B cell (primary cell): ENCODE measurements at regions not wholly inside any gene's neighbourhood (a gene's known extent, or its start where the extent isn't known, plus 50 kb on each side); places are given as distances from the start of the nearest gene placed in this dataset.
"Not testable (repeated sequence)": the region's sequence is repeated elsewhere in the genome, so short reads cannot be mapped to it uniquely, and the experiment has no call there.

Source experiments
- ATAC-seq: fragments of 200-7000 bp; cut with Tn5 transposase; one replicate; pipeline ENCODE4 v1.10.0; 2021; ENCODE audit warnings: low read depth, mild to moderate bottlenecking, moderate number of reproducible peaks, moderate library complexity
- CTCF ChIA-PET: fragments of 350-600 bp; sonication (Branson Sonifier 250); formaldehyde crosslinking; loops from one replicate; lab custom pipeline; 2021; ENCODE audit warnings: antibody characterized with exemption, inconsistent platforms; lab: Charles Lee
- POLR2A ChIA-PET: fragments of 350-600 bp; sonication (Branson Sonifier 250); formaldehyde crosslinking; loops from one replicate; lab custom pipeline; 2021; ENCODE audit warnings: antibody characterized with exemption; lab: Charles Lee
- DNase-seq: peaks from one replicate; pipeline ENCODE4 v3.0.0; 2013
- H2AFZ ChIP-seq: 2 replicates; pipeline ENCODE4 v1.6.1; 2012; ENCODE audit warnings: mild to moderate bottlenecking, low read depth, low read length; ENCODE audit not compliant: insufficient read depth, poor library complexity, severe bottlenecking
- H3K27ac ChIP-seq, 2 donors: 1 replicate in 1 of 2; 2 replicates in 1 of 2; pipeline ENCODE4 v1.5.1; 2012 to 2013; ENCODE audit warnings: low read length in 2 of 2, mild to moderate bottlenecking in 2 of 2, moderate library complexity in 1 of 2
- H3K27me3 ChIP-seq, 4 experiments: fragments of 200-600 bp in 1 of 4; sonication (generic) in 1 of 4; replicated peaks in 1 of 4; 1 replicate in 2 of 4; 2 replicates in 2 of 4; pipeline versions ENCODE4 v1.6.1 to v1.7.0; 2013 to 2016; ENCODE audit warnings: low read length in 3 of 4, mild to moderate bottlenecking in 2 of 4, mixed read lengths in 1 of 4, moderate library complexity in 1 of 4; ENCODE audit not compliant: insufficient read depth in 4 of 4, control insufficient read depth in 3 of 4; ENCODE audit errors: control extremely low read depth in 1 of 4
- H3K36me3 ChIP-seq, 2 experiments: replicated peaks in 1 of 2; 1 replicate in 1 of 2; 2 replicates in 1 of 2; pipeline versions ENCODE4 v1.6.1 to v1.7.1; 2013; ENCODE audit warnings: low read length in 1 of 2; ENCODE audit not compliant: insufficient read depth in 2 of 2, control insufficient read depth in 1 of 2; ENCODE audit errors: control extremely low read depth in 1 of 2, extremely low read depth in 1 of 2
- H3K4me1 ChIP-seq, 2 donors: fragments of 200-600 bp in 1 of 2; sonication (generic) in 1 of 2; 1 replicate in 1 of 2; 2 replicates in 1 of 2; pipeline versions ENCODE4 v1.5.1 to v1.6.1; 2013 to 2017; ENCODE audit warnings: low read length in 2 of 2; ENCODE audit not compliant: control insufficient read depth in 2 of 2, insufficient read depth in 2 of 2
- H3K4me2 ChIP-seq: replicated peaks from 2 replicates; pipeline ENCODE3; 2012; ENCODE audit warnings: mild to moderate bottlenecking, low read depth, low read length; ENCODE audit not compliant: poor library complexity, severe bottlenecking
- H3K4me3 ChIP-seq, 5 experiments: fragments of 200-600 bp in 1 of 5; sonication (generic) in 1 of 5; 1 replicate in 3 of 5; 2 replicates in 2 of 5; pipeline versions ENCODE4 v1.5.1 to v1.7.0; 2011 to 2016; ENCODE audit warnings: low read length in 4 of 5, mild to moderate bottlenecking in 4 of 5, low read depth in 2 of 5, control low read depth in 1 of 5, moderate library complexity in 1 of 5; ENCODE audit not compliant: insufficient read depth in 1 of 5; ENCODE audit errors: control extremely low read depth in 1 of 5, extremely low read depth in 1 of 5
- H3K79me2 ChIP-seq: fragments of 200-600 bp; sonication (generic); one replicate; pipeline ENCODE4 v1.6.0; 2016; ENCODE audit warnings: low read length; ENCODE audit not compliant: control insufficient read depth, insufficient read depth
- H3K9ac ChIP-seq: fragments of 200-600 bp; sonication (generic); 2 replicates; pipeline ENCODE4 v1.6.1; 2017; ENCODE audit warnings: mild to moderate bottlenecking, low read length, moderate library complexity
- H3K9me3 ChIP-seq, 3 donors: one replicate each; pipeline versions ENCODE4 v1.6.1 to v1.7.1; 2013; ENCODE audit warnings: low read length in 2 of 3; ENCODE audit not compliant: control insufficient read depth in 2 of 3, insufficient read depth in 1 of 3; ENCODE audit errors: control extremely low read depth in 1 of 3
- H4K20me1 ChIP-seq: 2 replicates; pipeline ENCODE4 v1.6.0; 2012; ENCODE audit warnings: mild to moderate bottlenecking, low read length; ENCODE audit not compliant: insufficient read depth, control insufficient read depth, poor library complexity, severe bottlenecking
- H3K27ac Mint-ChIP-seq: one replicate; pipeline ENCODE4 v1.8.0; 2021; ENCODE audit warnings: mixed read lengths
- H3K27me3 Mint-ChIP-seq: one replicate; pipeline ENCODE4 v1.8.0; 2021; ENCODE audit warnings: mixed read lengths
- H3K4me1 Mint-ChIP-seq: one replicate; pipeline ENCODE4 v1.8.0; 2021; ENCODE audit warnings: mixed read lengths
- H3K4me3 Mint-ChIP-seq: one replicate; pipeline ENCODE4 v1.8.0; 2021; ENCODE audit warnings: mixed read lengths
- H3K9me3 Mint-ChIP-seq: one replicate; pipeline ENCODE4 v1.8.0; 2022; ENCODE audit warnings: mixed read lengths; ENCODE audit not compliant: insufficient read depth
- EZH2 ChIP-seq: IDR thresholded peaks from 2 replicates; pipeline ENCODE4 v1.6.1; 2012; ENCODE audit warnings: borderline replicate concordance, low read depth, mild to moderate bottlenecking, moderate library complexity, low read length; ENCODE audit not compliant: insufficient read depth, poor library complexity, severe bottlenecking
- WGBS: methylation state at CpG from one replicate; pipeline ENCODE4 v1.1.5; 2013; ENCODE audit warnings: missing lambda C conversion rate; ENCODE audit not compliant: insufficient coverage; 5-methylcytosine and 5-hydroxymethylcytosine counted together
- intact Hi-C: fragments of 100-400 bp; cut with micrococcal nuclease; formaldehyde crosslinking; loops from one replicate; pipeline ENCODE4 v1.10.0; 2022
- TF ChIP-seq, protein P1 (sequence below): fragments of 200-600 bp; IDR thresholded peaks from one replicate; pipeline ENCODE4 v1.8.0; 2022; ENCODE audit warnings: antibody characterized with exemption, mild to moderate bottlenecking

DNA sequence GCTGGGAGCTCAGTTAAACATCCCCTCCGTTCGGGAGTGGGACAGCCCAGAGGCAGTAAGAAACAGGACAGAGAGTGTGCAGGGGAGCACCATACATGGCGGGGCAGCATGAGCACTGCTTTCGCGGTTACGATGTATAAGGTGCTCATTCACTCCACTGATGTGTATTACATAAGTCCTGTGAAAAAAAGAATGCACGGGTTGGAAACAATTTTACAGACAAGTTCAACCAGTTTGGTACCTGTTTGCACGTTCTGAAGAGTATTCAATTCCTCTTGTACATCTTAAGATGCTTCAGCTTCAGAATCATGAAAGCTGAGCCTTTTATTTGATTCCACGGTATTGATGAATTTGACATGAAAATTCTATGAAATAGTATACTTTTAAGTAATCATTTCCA lies 97.8 kb upstream of the NETO1 start:
- no peaks in the 10 kb centered on the region for H3K36me3 ChIP-seq
- H3K4me3 ChIP-seq, result no peak overlapping the region
- WGBS, result 93% methylated on average over 7 of the region's 9 CpGs
- DNase-seq (no peak), ATAC-seq (no peak)
- no peaks in the 10 kb centered on the region for H3K79me2 ChIP-seq
- ChIA-PET POLR2A (no interaction called here), CTCF (no interaction called here)
- H3K4me1 ChIP-seq, result no peaks in the 10 kb centered on the region
- no peak overlapping the region for H3K27ac Mint-ChIP-seq
- no peaks in the 10 kb centered on the region for H3K4me1 Mint-ChIP-seq
- no peaks in the 10 kb centered on the region for H3K27me3 ChIP-seq
- TF ChIP-seq, protein P1, sequence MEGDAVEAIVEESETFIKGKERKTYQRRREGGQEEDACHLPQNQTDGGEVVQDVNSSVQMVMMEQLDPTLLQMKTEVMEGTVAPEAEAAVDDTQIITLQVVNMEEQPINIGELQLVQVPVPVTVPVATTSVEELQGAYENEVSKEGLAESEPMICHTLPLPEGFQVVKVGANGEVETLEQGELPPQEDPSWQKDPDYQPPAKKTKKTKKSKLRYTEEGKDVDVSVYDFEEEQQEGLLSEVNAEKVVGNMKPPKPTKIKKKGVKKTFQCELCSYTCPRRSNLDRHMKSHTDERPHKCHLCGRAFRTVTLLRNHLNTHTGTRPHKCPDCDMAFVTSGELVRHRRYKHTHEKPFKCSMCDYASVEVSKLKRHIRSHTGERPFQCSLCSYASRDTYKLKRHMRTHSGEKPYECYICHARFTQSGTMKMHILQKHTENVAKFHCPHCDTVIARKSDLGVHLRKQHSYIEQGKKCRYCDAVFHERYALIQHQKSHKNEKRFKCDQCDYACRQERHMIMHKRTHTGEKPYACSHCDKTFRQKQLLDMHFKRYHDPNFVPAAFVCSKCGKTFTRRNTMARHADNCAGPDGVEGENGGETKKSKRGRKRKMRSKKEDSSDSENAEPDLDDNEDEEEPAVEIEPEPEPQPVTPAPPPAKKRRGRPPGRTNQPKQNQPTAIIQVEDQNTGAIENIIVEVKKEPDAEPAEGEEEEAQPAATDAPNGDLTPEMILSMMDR, result no peak
- no peak for TF ChIP-seq EZH2
- no peak overlapping the region for H3K9ac ChIP-seq
- H3K27me3 Mint-ChIP-seq, result no peaks in the 10 kb centered on the region
- peaks cover 0 to 6% (median 0%) of the 10 kb centered on the region in 3 donors for H3K9me3 ChIP-seq
- H3K27ac ChIP-seq, result no peak overlapping the region
- H3K9me3 Mint-ChIP-seq, result no peaks in the 10 kb centered on the region
- no peak overlapping the region for H2AFZ ChIP-seq
- no peaks in the 10 kb centered on the region for H4K20me1 ChIP-seq
- intact Hi-C loops, result no loop called here
- no peak overlapping the region for H3K4me2 ChIP-seq
- no peak overlapping the region for H3K4me3 Mint-ChIP-seq

- H3K4me3 Mint-ChIP-seq, H3K27ac ChIP-seq, H3K27me3 ChIP-seq, ATAC-seq, H3K27ac Mint-ChIP-seq, H3K4me1 ChIP-seq, CTCF ChIA-PET, DNase-seq, POLR2A ChIA-PET, H3K4me2 ChIP-seq, H3K9ac ChIP-seq, H3K27me3 Mint-ChIP-seq, H3K4me1 Mint-ChIP-seq, H3K79me2 ChIP-seq, H2AFZ ChIP-seq, H3K36me3 ChIP-seq, H4K20me1 ChIP-seq, intact Hi-C loops, H3K4me3 ChIP-seq: not testable (repeated sequence)
- H3K9me3 ChIP-seq, result peaks cover 0 to 16% (median 9%) of the 10 kb centered on the region in 3 donors
- peaks cover 17% of the 10 kb centered on the region for H3K9me3 Mint-ChIP-seq
Observed at GRCh38 chr18:72958195-72958594, 90.4 kb upstream of the NETO1 start.
